CD4-positive, alpha-beta memory T cell (primary cell): ENCODE measurements at regions not wholly inside any gene's neighbourhood (a gene's known extent, or its start where the extent isn't known, plus 50 kb on each side); places are given as distances from the start of the nearest gene placed in this dataset.
A peak's percentile ranks its signal among the peaks of the same experiment; 100 is the strongest.

Experiments
- CTCF ChIA-PET: fragments of 350-600 bp; sonication (Branson Sonifier 250); formaldehyde crosslinking; loops from one replicate; lab custom pipeline; 2021; ENCODE audit warnings: inconsistent platforms; ENCODE audit not compliant: partially characterized antibody; lab: Charles Lee
- POLR2A ChIA-PET: fragments of 350-600 bp; sonication (Branson Sonifier 250); formaldehyde crosslinking; loops from one replicate; lab custom pipeline; 2021; ENCODE audit not compliant: partially characterized antibody; lab: Charles Lee
- DNase-seq, 5 donors: peaks; one replicate each; pipeline versions ENCODE4 v3.0.0 to v3.0.0-alpha.2; 2020 to 2022; ENCODE audit warnings: mixed read lengths in 1 of 5
- H3K27ac ChIP-seq: one replicate; pipeline ENCODE4 v1.7.0; 2013; ENCODE audit warnings: low read depth, low read length
- H3K27me3 ChIP-seq: 2 replicates; pipeline ENCODE4 v1.7.0; 2013; ENCODE audit warnings: mild to moderate bottlenecking, low read length, moderate library complexity; ENCODE audit not compliant: insufficient read depth
- H3K36me3 ChIP-seq: 2 replicates; pipeline ENCODE4 v1.7.0; 2013; ENCODE audit warnings: mild to moderate bottlenecking, low read length, moderate library complexity; ENCODE audit not compliant: insufficient read depth
- H3K4me1 ChIP-seq: 2 replicates; pipeline ENCODE4 v1.7.0; 2013; ENCODE audit warnings: mild to moderate bottlenecking, low read length, moderate library complexity; ENCODE audit not compliant: insufficient read depth
- H3K4me3 ChIP-seq, 2 donors: one replicate each; pipeline ENCODE4 v1.7.0; 2013; ENCODE audit warnings: low read length in 2 of 2, mild to moderate bottlenecking in 1 of 2
- H3K9me3 ChIP-seq, 2 donors: one replicate each; pipeline ENCODE4 v1.7.0; 2013; ENCODE audit warnings: low read length in 2 of 2, control low read depth in 1 of 2; ENCODE audit not compliant: control insufficient read depth in 1 of 2
- H3K27ac Mint-ChIP-seq, 7 donors: one replicate each; pipeline ENCODE4 v1.8.0; 2020 to 2021; ENCODE audit warnings: mixed read lengths in 7 of 7, mild to moderate bottlenecking in 6 of 7, inconsistent platforms in 3 of 7, moderate library complexity in 3 of 7
- H3K27me3 Mint-ChIP-seq, 2 donors: one replicate each; pipeline ENCODE4 v1.8.0; 2020 to 2021; ENCODE audit warnings: mixed read lengths in 2 of 2
- H3K36me3 Mint-ChIP-seq, 2 donors: one replicate each; pipeline ENCODE4 v1.8.0; 2020 to 2021; ENCODE audit warnings: mixed read lengths in 2 of 2, inconsistent platforms in 1 of 2, mild to moderate bottlenecking in 1 of 2
- H3K4me1 Mint-ChIP-seq, 4 donors: one replicate each; pipeline ENCODE4 v1.8.0; 2020 to 2021; ENCODE audit warnings: mixed read lengths in 4 of 4, mild to moderate bottlenecking in 1 of 4
- H3K4me3 Mint-ChIP-seq, 8 donors: one replicate each; pipeline ENCODE4 v1.8.0; 2020 to 2021; ENCODE audit warnings: mixed read lengths in 8 of 8, mild to moderate bottlenecking in 7 of 8, moderate library complexity in 6 of 8, inconsistent platforms in 3 of 8
- H3K9me3 Mint-ChIP-seq, 8 donors: one replicate each; pipeline ENCODE4 v1.8.0; 2020 to 2021; ENCODE audit warnings: mixed read lengths in 8 of 8, mild to moderate bottlenecking in 5 of 8, inconsistent platforms in 3 of 8, moderate library complexity in 1 of 8
- intact Hi-C: fragments of 100-400 bp; cut with micrococcal nuclease; formaldehyde crosslinking; loops from one replicate; pipeline ENCODE4 v1.15.1; 2023

- H3K27me3 ChIP-seq = no peaks in the 10 kb centered on the region
- intact Hi-C loops = no loop called here
- H3K27ac Mint-ChIP-seq = no peak overlapping the region
- H3K36me3 ChIP-seq = no peaks in the 10 kb centered on the region
- no peak overlapping the region for H3K27ac ChIP-seq
- no peaks in the 10 kb centered on the region for H3K4me1 Mint-ChIP-seq
- no peaks in the 10 kb centered on the region for H3K36me3 Mint-ChIP-seq
- H3K9me3 Mint-ChIP-seq = peaks cover 0 to 3% (median 0%) of the 10 kb centered on the region in 8 donors
- no peak for DNase-seq
- no peak overlapping the region for H3K4me3 ChIP-seq
- ChIA-PET CTCF (interaction anchor here (1.2 kb wide), 1 partner anchor 25 kb away, joined by 4 read pairs; no protein-coding TSS in a partner anchor), POLR2A (no interaction called here)
- no peaks in the 10 kb centered on the region for H3K9me3 ChIP-seq
- H3K27me3 Mint-ChIP-seq = peaks cover 3 to 16% of the 10 kb centered on the region in 2 donors
- H3K4me3 Mint-ChIP-seq = no peak overlapping the region
- H3K4me1 ChIP-seq = no peaks in the 10 kb centered on the region
These were observed 52.4 kb upstream of the UPP2 start for GRCh38 chr2:158049129-158049855.

DNA sequence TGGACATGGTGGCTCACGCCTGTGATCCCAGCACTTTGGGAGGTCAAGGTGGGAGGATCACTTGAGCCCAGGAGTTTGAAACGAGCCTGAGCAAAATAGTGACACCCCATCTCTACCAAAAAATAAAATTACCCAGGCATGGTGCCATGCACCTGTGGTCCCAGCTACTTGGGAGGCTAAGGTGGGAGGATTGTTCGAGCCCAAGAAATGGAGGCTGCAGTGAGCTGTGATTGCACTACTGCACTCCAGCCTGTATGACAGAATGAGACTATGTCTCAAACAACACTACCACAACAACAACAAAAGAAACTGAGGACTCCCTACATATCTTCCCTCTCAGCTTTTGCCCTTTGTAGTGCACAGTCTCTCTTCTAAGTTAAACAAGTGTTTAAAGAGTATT lies 53.3 kb upstream of the UPP2 start:
- Histone ChIP-seq H3K36me3 (no peaks in the 10 kb centered on the region), H3K9me3 (no peaks in the 10 kb centered on the region), H3K27ac (no peak overlapping the region), H3K4me3 (no peak overlapping the region), H3K27me3 (no peaks in the 10 kb centered on the region), H3K4me1 (no peaks in the 10 kb centered on the region)
- no peak overlapping the region for H3K4me3 Mint-ChIP-seq
- intact Hi-C loops = no loop called here
- ChIA-PET CTCF (no interaction called here), POLR2A (no interaction called here)
- H3K36me3 Mint-ChIP-seq = no peaks in the 10 kb centered on the region
- peaks cover 8 to 19% of the 10 kb centered on the region in 2 donors for H3K27me3 Mint-ChIP-seq
- H3K9me3 Mint-ChIP-seq = peaks cover 0 to 3% (median 0%) of the 10 kb centered on the region in 8 donors
- H3K27ac Mint-ChIP-seq = no peak overlapping the region
- no peak for DNase-seq
- H3K4me1 Mint-ChIP-seq = no peaks in the 10 kb centered on the region

DNA sequence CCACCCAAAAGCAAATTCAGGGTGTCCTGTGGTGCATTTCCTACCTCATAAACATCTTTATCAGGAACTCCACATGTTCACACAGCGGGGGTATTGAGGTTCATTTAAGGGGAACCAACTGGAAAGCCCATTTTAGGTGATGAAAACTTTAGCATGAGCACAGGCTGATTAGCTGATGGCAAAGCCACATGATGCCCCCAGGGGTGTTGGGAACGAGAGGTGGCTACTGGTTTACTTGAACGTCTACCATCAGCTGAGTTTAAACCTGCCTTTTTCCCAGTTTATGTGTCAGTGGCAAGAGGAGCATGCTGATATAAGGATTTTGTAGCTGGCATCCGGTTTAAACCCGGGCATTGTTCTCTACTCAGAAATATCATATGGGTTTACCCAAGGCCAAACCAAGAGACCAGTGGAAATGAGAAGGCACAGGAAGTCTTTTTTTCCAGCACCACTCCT lies 54.5 kb upstream of the UPP2 start:
- Mint-ChIP-seq H3K4me3 (no peak overlapping the region), H3K36me3 (no peaks in the 10 kb centered on the region), H3K27ac (no peak overlapping the region), H3K9me3 (peaks cover 0 to 3% (median 0%) of the 10 kb centered on the region in 8 donors), H3K27me3 (peaks cover 11 to 18% of the 10 kb centered on the region in 2 donors), H3K4me1 (no peaks in the 10 kb centered on the region)
- intact Hi-C loops = no loop called here
- H3K27ac ChIP-seq = no peak overlapping the region
- POLR2A ChIA-PET = no interaction called here
- H3K4me3 ChIP-seq = no peak overlapping the region
- H3K36me3 ChIP-seq = no peaks in the 10 kb centered on the region
- no peaks in the 10 kb centered on the region for H3K27me3 ChIP-seq
- CTCF ChIA-PET = interaction anchor here (1.9 kb wide), 1 partner anchor 23 kb away, joined by 5 read pairs; no protein-coding TSS in a partner anchor
- H3K4me1 ChIP-seq = no peaks in the 10 kb centered on the region
- H3K9me3 ChIP-seq = no peaks in the 10 kb centered on the region
- no peak for DNase-seq

- Histone ChIP-seq H3K36me3 (no peaks in the 10 kb centered on the region), H3K4me1 (no peaks in the 10 kb centered on the region), H3K27me3 (no peaks in the 10 kb centered on the region), H3K9me3 (no peaks in the 10 kb centered on the region), H3K4me3 (no peak overlapping the region), H3K27ac (no peak overlapping the region)
- Mint-ChIP-seq H3K27me3 (peaks cover 11 to 18% of the 10 kb centered on the region in 2 donors), H3K4me3 (no peak overlapping the region), H3K36me3 (no peaks in the 10 kb centered on the region), H3K27ac (no peak overlapping the region), H3K4me1 (no peaks in the 10 kb centered on the region), H3K9me3 (peaks cover 0 to 3% (median 0%) of the 10 kb centered on the region in 8 donors)
- ChIA-PET POLR2A (no interaction called here), CTCF (interaction anchor here (1.9 kb wide), 1 partner anchor 22 kb away, joined by 5 read pairs; no protein-coding TSS in a partner anchor)
- intact Hi-C loops = no loop called here
- no peak for DNase-seq
These were observed 55.4 kb upstream of the UPP2 start for GRCh38 chr2:158046121-158046880.

DNA sequence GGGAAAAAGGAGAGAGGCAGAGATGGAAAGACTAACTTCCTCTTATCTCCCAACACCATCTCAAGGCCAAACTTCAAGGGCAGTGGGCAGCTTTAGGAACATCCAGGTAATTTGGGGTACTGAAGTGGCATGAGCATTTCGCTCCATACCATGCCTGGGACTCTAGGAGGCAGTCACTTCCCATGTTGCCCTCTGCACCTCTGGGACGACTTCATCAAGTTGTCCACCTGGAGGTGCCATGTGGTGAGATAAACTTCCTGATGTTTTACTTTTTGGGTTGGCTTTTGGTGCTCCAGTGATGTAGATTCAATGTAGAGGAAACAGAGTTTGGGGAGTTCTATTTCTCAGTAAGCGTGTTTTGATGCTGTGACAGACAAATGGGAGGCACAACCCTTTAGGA lies 56.3 kb upstream of the UPP2 start:
- Mint-ChIP-seq H3K36me3 (no peaks in the 10 kb centered on the region), H3K4me1 (no peaks in the 10 kb centered on the region), H3K27me3 (peaks cover 11 to 18% of the 10 kb centered on the region in 2 donors), H3K4me3 (no peak overlapping the region), H3K27ac (no peak overlapping the region), H3K9me3 (peaks cover 0 to 3% (median 0%) of the 10 kb centered on the region in 8 donors)
- POLR2A ChIA-PET = no interaction called here
- Histone ChIP-seq H3K4me3 (no peak overlapping the region), H3K4me1 (no peaks in the 10 kb centered on the region), H3K27ac (no peak overlapping the region), H3K27me3 (no peaks in the 10 kb centered on the region), H3K36me3 (no peaks in the 10 kb centered on the region), H3K9me3 (no peaks in the 10 kb centered on the region)
- intact Hi-C loops = no loop called here
- DNase-seq = no peak
- CTCF ChIA-PET = no interaction called here

- H3K4me1 ChIP-seq = no peaks in the 10 kb centered on the region
- H3K27ac ChIP-seq = no peak overlapping the region
- no peak overlapping the region for H3K27ac Mint-ChIP-seq
- H3K36me3 ChIP-seq = no peaks in the 10 kb centered on the region
- ChIA-PET POLR2A (no interaction called here), CTCF (interaction anchor here (1.1 kb wide), 1 partner anchor 20 kb away, joined by 4 read pairs; no protein-coding TSS in a partner anchor)
- peaks cover 14 to 18% of the 10 kb centered on the region in 2 donors for H3K27me3 Mint-ChIP-seq
- no peaks in the 10 kb centered on the region for H3K9me3 ChIP-seq
- H3K36me3 Mint-ChIP-seq = no peaks in the 10 kb centered on the region
- H3K9me3 Mint-ChIP-seq = peaks cover 0 to 3% (median 0%) of the 10 kb centered on the region in 8 donors
- H3K27me3 ChIP-seq = no peaks in the 10 kb centered on the region
- no peak overlapping the region for H3K4me3 Mint-ChIP-seq
- H3K4me3 ChIP-seq = no peak overlapping the region
- no peaks in the 10 kb centered on the region for H3K4me1 Mint-ChIP-seq
- DNase-seq = no peak
- intact Hi-C loops = no loop called here
These were observed 58.3 kb upstream of the UPP2 start for GRCh38 chr2:158043181-158043948.

DNA sequence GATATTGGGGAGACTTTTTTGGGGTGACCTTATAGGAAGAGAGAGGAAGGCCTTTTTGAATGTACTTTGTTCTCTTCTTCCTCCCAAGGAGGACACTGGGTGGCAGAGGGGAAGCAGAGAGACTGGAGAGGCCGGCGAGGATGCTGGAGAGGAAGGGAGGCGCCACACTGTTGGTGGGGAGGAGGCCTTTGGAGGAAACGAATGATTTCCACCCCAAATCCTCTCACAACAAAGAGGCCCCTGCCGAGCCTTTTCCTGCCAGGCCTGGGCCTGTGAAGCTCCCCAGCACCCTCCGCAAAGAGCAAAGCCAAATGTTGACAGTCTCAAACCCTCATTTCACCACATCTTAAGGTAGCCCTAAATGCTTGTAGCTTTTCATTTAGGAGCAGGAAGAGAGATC lies 59.0 kb upstream of the UPP2 start:
- POLR2A ChIA-PET = no interaction called here
- DNase-seq = no peak
- H3K36me3 ChIP-seq = no peaks in the 10 kb centered on the region
- no peak overlapping the region for H3K4me3 Mint-ChIP-seq
- no peak overlapping the region for H3K4me3 ChIP-seq
- H3K27ac ChIP-seq = no peak overlapping the region
- H3K4me1 ChIP-seq = no peaks in the 10 kb centered on the region
- H3K9me3 Mint-ChIP-seq = peaks cover 0 to 3% (median 0%) of the 10 kb centered on the region in 8 donors
- H3K9me3 ChIP-seq = no peaks in the 10 kb centered on the region
- CTCF ChIA-PET = no interaction called here
- peak overlapping the region in 1 of 7 donors; percentile 57 for H3K27ac Mint-ChIP-seq
- H3K27me3 Mint-ChIP-seq = peaks cover 13 to 14% of the 10 kb centered on the region in 2 donors
- intact Hi-C loops = no loop called here
- no peaks in the 10 kb centered on the region for H3K36me3 Mint-ChIP-seq
- H3K27me3 ChIP-seq = no peaks in the 10 kb centered on the region
- H3K4me1 Mint-ChIP-seq = no peaks in the 10 kb centered on the region
